NAMALWA (cell line): ENCODE measurements at regions not wholly inside any gene's neighbourhood (a gene's known extent, or its start where the extent isn't known, plus 50 kb on each side); places are given as distances from the start of the nearest gene placed in this dataset.
"Not testable (repeated sequence)": the region's sequence is repeated elsewhere in the genome, so short reads cannot be mapped to it uniquely, and the experiment has no call there.

Source experiments
- DNase-seq: peaks from one replicate; pipeline ENCODE4 v3.0.0-alpha.2; 2015; ENCODE audit warnings: low spot score

DNA sequence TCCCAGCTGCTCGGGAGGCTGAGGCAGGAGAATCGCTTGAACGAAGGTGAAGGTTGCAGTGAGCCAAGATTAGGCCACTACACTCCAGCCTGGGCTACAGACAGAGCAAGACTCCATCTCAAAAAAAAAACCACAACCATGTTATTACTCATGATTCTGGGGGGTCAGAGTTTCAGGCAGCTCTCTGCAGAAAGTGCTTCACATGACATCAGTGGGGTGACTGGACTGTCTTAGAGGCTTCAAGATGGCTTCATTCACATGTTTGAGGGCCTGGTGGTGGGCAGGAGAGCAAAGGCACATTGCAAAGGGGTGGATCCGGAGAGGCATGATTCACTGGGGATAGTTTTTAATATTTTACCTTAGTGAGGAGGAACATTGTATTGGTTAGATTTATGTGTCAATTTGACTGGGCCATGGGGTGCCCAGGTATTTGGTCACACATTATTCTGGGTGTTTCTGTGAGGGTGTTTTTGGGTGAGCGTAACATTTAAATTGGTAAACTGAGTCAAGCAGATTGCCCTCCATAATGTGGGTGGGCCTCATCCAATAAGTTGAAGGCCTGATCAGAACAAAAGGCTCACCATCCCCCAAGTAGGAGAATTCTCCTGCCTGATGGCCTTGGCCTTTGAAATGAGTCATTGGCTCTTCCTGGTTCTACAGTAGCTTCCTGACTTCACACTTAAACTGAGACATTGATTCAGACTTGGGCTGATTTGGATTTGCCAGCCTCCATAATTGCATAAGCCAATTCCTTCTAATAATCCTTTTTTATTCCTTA is 109.8 kb downstream of the GOSR1 start:
- no peak for DNase-seq

DNA sequence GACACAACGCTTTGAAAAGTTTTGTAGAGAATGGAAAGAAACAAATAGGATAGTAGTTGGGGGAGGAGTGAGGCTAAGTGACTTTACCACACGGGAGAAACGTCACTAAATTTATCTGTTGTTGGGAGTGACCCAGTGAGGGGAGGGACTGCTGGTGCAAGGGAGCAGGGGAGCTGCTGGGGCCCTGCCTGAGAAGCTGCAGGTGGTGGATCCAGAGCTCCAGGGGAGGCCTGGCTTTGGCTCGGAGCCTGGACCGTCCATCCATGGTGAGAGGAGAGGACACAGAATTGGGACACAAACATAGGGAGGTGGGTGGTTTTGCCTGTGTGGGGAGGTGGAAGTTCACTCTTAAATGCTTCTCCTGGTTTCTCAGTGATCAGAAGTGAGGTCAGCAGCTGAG is 107.6 kb downstream of the GOSR1 start:
- no peak for DNase-seq

DNA sequence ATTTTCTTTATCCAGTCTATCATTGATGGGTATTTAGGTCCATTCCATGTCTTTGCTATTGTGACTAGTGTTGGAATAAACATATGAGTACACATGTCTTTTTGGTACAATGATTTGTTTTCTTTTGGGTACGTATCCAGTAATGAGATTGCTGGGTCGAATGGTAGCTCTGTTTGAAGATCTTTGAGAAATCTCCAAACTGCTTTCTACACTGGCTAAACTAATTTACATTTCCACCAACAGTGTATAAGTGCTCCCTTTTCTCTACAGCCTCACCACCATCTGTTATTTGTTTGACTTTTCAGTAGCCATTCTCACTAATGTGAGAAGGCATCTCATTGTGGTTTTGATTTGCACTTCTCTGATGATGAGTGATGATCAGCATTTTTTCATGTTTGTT is 103.7 kb downstream of the GOSR1 start:
- DNase-seq, result no peak

DNA sequence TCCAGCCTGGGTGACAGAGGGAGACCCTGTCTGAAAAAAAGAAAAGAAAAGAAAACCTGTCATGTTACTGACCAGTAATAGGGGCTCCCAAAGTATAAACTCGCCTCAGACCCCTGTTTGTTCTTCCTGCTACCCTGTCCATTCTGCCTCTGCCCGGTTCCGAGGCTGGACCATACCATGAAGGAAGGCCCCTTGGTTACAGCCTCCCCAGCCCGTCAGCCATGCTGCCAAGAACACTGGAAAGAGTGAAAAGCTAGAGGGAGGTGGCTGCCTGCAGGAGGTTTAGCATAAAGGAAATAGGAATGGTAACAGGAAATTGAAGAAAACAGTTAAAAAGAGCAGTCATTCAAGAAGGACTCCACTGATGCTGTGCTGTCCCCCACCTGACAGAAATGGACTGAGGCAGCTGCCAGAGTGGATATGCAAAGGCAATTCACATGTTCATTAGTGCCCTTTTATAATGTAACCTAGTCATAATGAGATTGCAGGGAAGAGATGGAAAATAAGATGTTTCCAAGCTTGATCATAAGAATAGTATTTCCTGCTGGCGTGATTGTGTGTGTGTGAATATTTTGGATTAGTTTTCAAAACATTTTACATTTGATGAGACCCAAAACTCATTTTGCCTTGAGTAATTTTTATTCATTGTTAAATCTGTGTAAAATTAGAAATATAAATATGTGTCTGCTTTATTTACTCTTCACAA is 102.6 kb downstream of the GOSR1 start:
- DNase-seq, result no peak

DNA sequence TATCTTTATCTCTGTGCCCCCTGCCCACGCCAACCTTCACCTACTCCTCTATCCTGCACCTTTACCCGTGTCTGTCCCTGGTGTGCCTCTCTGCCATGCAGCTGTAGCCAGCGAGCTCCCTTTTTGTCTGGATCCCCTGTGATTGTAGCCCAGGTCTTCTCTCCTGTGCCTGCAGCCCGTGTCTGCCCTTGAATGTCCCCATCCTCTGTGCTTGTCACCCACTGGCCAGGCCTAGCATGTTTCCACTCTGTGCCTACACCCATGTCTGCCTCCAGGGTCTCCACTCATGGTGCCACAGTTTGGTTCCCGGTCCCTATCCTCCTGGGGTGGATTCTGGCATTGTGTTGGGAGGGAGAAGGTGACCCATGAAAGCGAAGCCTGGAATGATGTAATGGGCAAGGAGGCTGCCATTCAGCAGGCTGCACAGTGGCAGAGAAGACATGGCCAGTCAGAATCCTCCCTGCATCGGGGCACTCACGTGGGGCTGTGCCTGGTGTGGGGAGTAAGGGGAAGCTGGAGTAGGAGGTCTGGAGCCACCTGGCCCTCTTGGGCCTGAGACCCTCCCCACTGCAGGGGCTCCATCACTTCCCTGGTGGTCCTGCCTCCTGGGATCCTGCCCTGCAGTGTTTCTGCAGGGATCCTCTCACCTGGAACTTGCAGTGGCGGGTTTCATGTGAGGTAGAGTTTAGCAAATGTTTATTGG is 101.0 kb downstream of the GOSR1 start:
- DNase-seq, result not testable (repeated sequence)
